ENCODE measurements at regions not wholly inside any gene's neighbourhood (a gene's known extent, or its start where the extent isn't known, plus 50 kb on each side); places are given as distances from the start of the nearest gene placed in this dataset.

- TF ChIP-seq CTCF (IDR thresholded peaks at IDR 0.05 in 8 of 11, conservative IDR thresholded peaks at IDR 0.05 in 3 of 11), result no peak
- TF ChIP-seq POLR2AphosphoS5 (IDR thresholded peaks at IDR 0.05), result no peak
Observed at GRCh38 chr11:110979696-110980095, 265.8 kb upstream of the POU2AF2 start.

All from spleen (tissue), 7 donors.